Glutamatergic neuron (in vitro differentiated cells): ENCODE measurements at regions not wholly inside any gene's neighbourhood (a gene's known extent, or its start where the extent isn't known, plus 50 kb on each side); places are given as distances from the start of the nearest gene placed in this dataset.

Source experiments
- DNase-seq: peaks from one replicate; pipeline ENCODE4 v3.0.0; 2022
- H3K27ac Mint-ChIP-seq: one replicate; pipeline ENCODE4 v1.8.0; 2020; ENCODE audit warnings: mild to moderate bottlenecking, mixed read lengths, inconsistent platforms; ENCODE audit not compliant: unreplicated experiment
- H3K27me3 Mint-ChIP-seq: one replicate; pipeline ENCODE4 v1.8.0; 2020; ENCODE audit warnings: mild to moderate bottlenecking, moderate library complexity, mixed read lengths, inconsistent platforms; ENCODE audit not compliant: unreplicated experiment
- H3K36me3 Mint-ChIP-seq: one replicate; pipeline ENCODE4 v1.8.0; 2020; ENCODE audit warnings: mild to moderate bottlenecking, mixed read lengths, inconsistent platforms; ENCODE audit not compliant: unreplicated experiment
- H3K4me1 Mint-ChIP-seq: one replicate; pipeline ENCODE4 v1.8.0; 2020; ENCODE audit warnings: mild to moderate bottlenecking, low read depth, mixed read lengths, inconsistent platforms; ENCODE audit not compliant: unreplicated experiment
- H3K4me3 Mint-ChIP-seq: one replicate; pipeline ENCODE4 v1.8.0; 2020; ENCODE audit warnings: mild to moderate bottlenecking, mixed read lengths, inconsistent platforms; ENCODE audit not compliant: unreplicated experiment
- H3K9me3 Mint-ChIP-seq: one replicate; pipeline ENCODE4 v1.8.0; 2020; ENCODE audit warnings: mild to moderate bottlenecking, moderate library complexity, mixed read lengths, inconsistent platforms; ENCODE audit not compliant: unreplicated experiment
- CTCF ChIP-seq: fragments of 200-600 bp; sonication (generic); IDR thresholded peaks from one replicate; pipeline ENCODE4 v1.5.0; 2021; ENCODE audit not compliant: partially characterized antibody, unreplicated experiment

- H3K27me3 Mint-ChIP-seq: peaks cover 13% of the 10 kb centered on the region
- no peaks in the 10 kb centered on the region for H3K4me1 Mint-ChIP-seq
- H3K36me3 Mint-ChIP-seq: peaks cover 22% of the 10 kb centered on the region
- no peak for DNase-seq
- no peak for TF ChIP-seq CTCF
- no peak overlapping the region for H3K4me3 Mint-ChIP-seq
- H3K9me3 Mint-ChIP-seq: peaks cover 18% of the 10 kb centered on the region
- H3K27ac Mint-ChIP-seq: no peak overlapping the region
These were observed 75.4 kb downstream of the MRPL36 start for GRCh38 chr5:1723957-1724821.

GRCh38 chr5:1723476-1723875 is 76.2 kb downstream of the MRPL36 start:
- Mint-ChIP-seq H3K36me3 (peaks cover 27% of the 10 kb centered on the region), H3K4me3 (no peak overlapping the region), H3K27ac (no peak overlapping the region), H3K4me1 (no peaks in the 10 kb centered on the region), H3K9me3 (peaks cover 18% of the 10 kb centered on the region), H3K27me3 (peaks cover 13% of the 10 kb centered on the region)
- no peak for TF ChIP-seq CTCF
- DNase-seq: no peak

- no peak for DNase-seq
- no peaks in the 10 kb centered on the region for H3K4me1 Mint-ChIP-seq
These were observed 76.8 kb downstream of the MRPL36 start for GRCh38 chr5:1722877-1723276.

GRCh38 chr5:1720396-1721110 is 79.1 kb downstream of the MRPL36 start:
- peaks cover 9% of the 10 kb centered on the region for H3K27me3 Mint-ChIP-seq
- H3K9me3 Mint-ChIP-seq: peaks cover 13% of the 10 kb centered on the region
- H3K4me1 Mint-ChIP-seq: no peaks in the 10 kb centered on the region

More at GRCh38 chr5:1722877-1723276, 76.8 kb downstream of the MRPL36 start:
- peaks cover 21% of the 10 kb centered on the region for H3K36me3 Mint-ChIP-seq
- H3K27ac Mint-ChIP-seq: no peak overlapping the region
- no peak for TF ChIP-seq CTCF
- H3K27me3 Mint-ChIP-seq: peaks cover 10% of the 10 kb centered on the region
- H3K9me3 Mint-ChIP-seq: peaks cover 13% of the 10 kb centered on the region
- H3K4me3 Mint-ChIP-seq: no peak overlapping the region

More at GRCh38 chr5:1720396-1721110, 79.1 kb downstream of the MRPL36 start:
- Mint-ChIP-seq H3K36me3 (peaks cover 20% of the 10 kb centered on the region), H3K27ac (no peak overlapping the region), H3K4me3 (no peak overlapping the region)
- no peak for TF ChIP-seq CTCF
- no peak for DNase-seq
